Lower leg skin (tissue), 4 donors: ENCODE measurements at regions not wholly inside any gene's neighbourhood (a gene's known extent, or its start where the extent isn't known, plus 50 kb on each side); places are given as distances from the start of the nearest gene placed in this dataset.

Experiments
- DNase-seq, 2 donors: peaks; one replicate each; pipeline ENCODE4 v3.0.0-alpha.2; 2019; ENCODE audit warnings: low spot score in 2 of 2
- H3K4me3 ChIP-seq: fragments of 200-600 bp; sonication (generic); 2 replicates; pipeline ENCODE4 v1.5.1; 2017; ENCODE audit warnings: mild to moderate bottlenecking, low read depth; ENCODE audit not compliant: poor library complexity, severe bottlenecking
- CTCF ChIP-seq, 3 donors: fragments of 450-650 bp; IDR thresholded peaks; one replicate each; pipeline ENCODE4 v1.5.1; 2016; ENCODE audit warnings: antibody characterized with exemption in 3 of 3, mild to moderate bottlenecking in 3 of 3, moderate library complexity in 2 of 3
- POLR2A ChIP-seq, 2 donors: fragments of 450-650 bp; IDR thresholded peaks; one replicate each; pipeline ENCODE4 v1.6.1; 2016 to 2017; ENCODE audit warnings: antibody characterized with exemption in 2 of 2, mild to moderate bottlenecking in 1 of 2, moderate library complexity in 1 of 2
- WGBS, 2 donors: methylation state at CpG; one replicate each; pipeline ENCODE4 v1.1.5; 2018; 5-methylcytosine and 5-hydroxymethylcytosine counted together
- intact Hi-C: fragments of 100-400 bp; cut with DNase I; formaldehyde crosslinking; loops from one replicate; pipeline ENCODE4 v1.15.0; 2023; ENCODE audit warnings: low total_unique reads

- intact Hi-C loops, result no loop called here
- DNase-seq, result no peak
- TF ChIP-seq CTCF (IDR thresholded peaks at IDR 0.05) (no peak), POLR2A (IDR thresholded peaks at IDR 0.05) (no peak)
- H3K4me3 ChIP-seq, result no peak overlapping the region
- 36 to 38% methylated on average over 3 of the region's 3 CpGs for WGBS, 2 donors
Observed at GRCh38 chr15:91473894-91474545, 374.0 kb downstream of the SV2B start.

- TF ChIP-seq POLR2A (IDR thresholded peaks at IDR 0.05), result no peak
- TF ChIP-seq CTCF (IDR thresholded peaks at IDR 0.05), result no peak
- DNase-seq, result no peak
- no peak overlapping the region for H3K4me3 ChIP-seq
- intact Hi-C loops, result loop anchor here (5.0 kb wide), 1 partner anchor 510 kb away; no protein-coding TSS in a partner anchor
- WGBS, 2 donors, result 91 to 92% methylated on average over 5 of the region's 5 CpGs
Observed at GRCh38 chr15:91476861-91477260, 376.6 kb upstream of the SLCO3A1 start.

GRCh38 chr15:91478717-91479191 is 374.8 kb upstream of the SLCO3A1 start:
- DNase-seq, result no peak
- intact Hi-C loops, result loop anchor here (5.0 kb wide), 1 partner anchor 509 kb away; no protein-coding TSS in a partner anchor
- H3K4me3 ChIP-seq, result no peak overlapping the region
- 75 to 83% methylated on average over 6 of the region's 6 CpGs for WGBS, 2 donors
- TF ChIP-seq CTCF (IDR thresholded peaks at IDR 0.05) (no peak), POLR2A (IDR thresholded peaks at IDR 0.05) (no peak)

GRCh38 chr15:91480426-91480825 is 373.1 kb upstream of the SLCO3A1 start:
- TF ChIP-seq CTCF (IDR thresholded peaks at IDR 0.05), result no peak
- TF ChIP-seq POLR2A (IDR thresholded peaks at IDR 0.05), result no peak
- intact Hi-C loops, result no loop called here
- DNase-seq, result no peak
- no peak overlapping the region for H3K4me3 ChIP-seq
- 67 to 70% methylated on average over 4 of the region's 4 CpGs for WGBS, 2 donors

GRCh38 chr15:91482799-91483198 is 370.7 kb upstream of the SLCO3A1 start:
- no peak for DNase-seq
- WGBS, 2 donors, result 75 to 86% methylated on average over 1 of the region's 1 CpG
- intact Hi-C loops, result no loop called here

More at GRCh38 chr15:91482799-91483198, 370.7 kb upstream of the SLCO3A1 start:
- TF ChIP-seq POLR2A (IDR thresholded peaks at IDR 0.05) (no peak), CTCF (IDR thresholded peaks at IDR 0.05) (no peak)
- H3K4me3 ChIP-seq, result no peak overlapping the region
